Keratinocyte (primary cell): ENCODE measurements at regions not wholly inside any gene's neighbourhood (a gene's known extent, or its start where the extent isn't known, plus 50 kb on each side); places are given as distances from the start of the nearest gene placed in this dataset.

Experiments used
- DNase-seq: peaks from one replicate; pipeline ENCODE4 v3.0.0-alpha.2; 2011; ENCODE audit warnings: low read depth, missing footprints, low spot score
- FAIRE-seq: peaks from 2 replicates; lab custom pipeline; 2011; peaks lifted over from hg19 to GRCh38; lab: Jason Lieb, UNC
- H2AFZ ChIP-seq: 2 replicates; pipeline ENCODE4 v1.6.0; 2012; ENCODE audit warnings: low read length, control low read depth, inconsistent platforms; ENCODE audit not compliant: control insufficient read depth
- H3K27ac ChIP-seq: 2 replicates; pipeline ENCODE4 v1.5.1; 2011; ENCODE audit warnings: low read length; ENCODE audit not compliant: control insufficient read depth, insufficient read depth
- H3K27me3 ChIP-seq: 3 replicates; pipeline ENCODE4 v1.6.0; 2011; ENCODE audit warnings: low read length; ENCODE audit not compliant: control insufficient read depth, insufficient read depth; ENCODE audit errors: extremely low read depth
- H3K36me3 ChIP-seq, 2 experiments: 2 replicates in 1 of 2; 3 replicates in 1 of 2; pipeline ENCODE4 v1.5.1; 2011; ENCODE audit warnings: low read length in 2 of 2, mild to moderate bottlenecking in 1 of 2; ENCODE audit not compliant: control insufficient read depth in 2 of 2, insufficient read depth in 2 of 2; ENCODE audit errors: extremely low read depth in 1 of 2
- H3K4me1 ChIP-seq: 3 replicates; pipeline ENCODE4 v1.5.1; 2011; ENCODE audit warnings: low read length; ENCODE audit not compliant: control insufficient read depth, insufficient read depth; ENCODE audit errors: extremely low read depth
- H3K4me2 ChIP-seq: 3 replicates; pipeline ENCODE4 v1.6.0; 2011; ENCODE audit warnings: low read depth, low read length; ENCODE audit not compliant: control insufficient read depth, insufficient read depth; ENCODE audit errors: extremely low read depth
- H3K4me3 ChIP-seq, 3 experiments: fragments of 200-600 bp in 1 of 3; sonication (generic) in 1 of 3; 2 replicates in 2 of 3; 3 replicates in 1 of 3; pipeline ENCODE4 v1.5.1; 2011 to 2016; ENCODE audit warnings: low read length in 3 of 3, mild to moderate bottlenecking in 3 of 3, control low read depth in 2 of 3, inconsistent platforms in 1 of 3, low read depth in 1 of 3, mixed read lengths in 1 of 3, mixed run types in 1 of 3, moderate library complexity in 1 of 3; ENCODE audit not compliant: control insufficient read depth in 2 of 3, insufficient read depth in 2 of 3; ENCODE audit errors: extremely low read depth in 1 of 3
- H3K79me2 ChIP-seq: 2 replicates; pipeline ENCODE4 v1.6.0; 2012; ENCODE audit warnings: low read length; ENCODE audit not compliant: control insufficient read depth, insufficient read depth
- H3K9ac ChIP-seq: 3 replicates; pipeline ENCODE4 v1.6.0; 2011; ENCODE audit warnings: low read length; ENCODE audit not compliant: control insufficient read depth, insufficient read depth; ENCODE audit errors: extremely low read depth
- H3K9me1 ChIP-seq: 3 replicates; pipeline ENCODE4 v1.6.0; 2011; ENCODE audit warnings: low read length; ENCODE audit not compliant: control insufficient read depth, insufficient read depth; ENCODE audit errors: extremely low read depth
- H3K9me3 ChIP-seq: 2 replicates; pipeline ENCODE4 v1.5.1; 2012; ENCODE audit warnings: low read depth, low read length; ENCODE audit not compliant: control insufficient read depth
- H4K20me1 ChIP-seq: 3 replicates; pipeline ENCODE4 v1.6.0; 2011; ENCODE audit warnings: low read length; ENCODE audit not compliant: control insufficient read depth, insufficient read depth; ENCODE audit errors: extremely low read depth
- CTCF ChIP-seq, 3 experiments: IDR thresholded peaks in 1 of 3; conservative IDR thresholded peaks in 1 of 3; optimal IDR thresholded peaks in 1 of 3; 2 replicates in 2 of 3; 3 replicates in 1 of 3; pipeline versions ENCODE3 to v1.5.1; 2011; ENCODE audit warnings: low read length in 3 of 3, mild to moderate bottlenecking in 3 of 3, moderate library complexity in 2 of 3, control low read depth in 1 of 3, inconsistent platforms in 1 of 3; ENCODE audit not compliant: insufficient read depth in 2 of 3; ENCODE audit errors: extremely low read depth in 1 of 3
- EZH2 ChIP-seq: IDR thresholded peaks from one replicate; pipeline ENCODE4 v1.6.1; 2012; ENCODE audit warnings: inconsistent platforms, mild to moderate bottlenecking, low read length, moderate library complexity
- dilution Hi-C: fragments of 300-500 bp; cut with MboI; formaldehyde crosslinking; loops from one replicate; pipeline ENCODE4 v1.7.0; 2020; ENCODE audit warnings: low sequenced_read_pairs; ENCODE audit not compliant: extremely low pct_ligation_motif_present

- dilution Hi-C loops = no loop called here
- H3K4me3 ChIP-seq = no peak overlapping the region
- no peak overlapping the region for H3K27ac ChIP-seq
- H3K36me3 ChIP-seq = no peaks in the 10 kb centered on the region
- FAIRE-seq = no peak
- H3K9ac ChIP-seq = no peak overlapping the region
- DNase-seq = no peak
- no peaks in the 10 kb centered on the region for H3K79me2 ChIP-seq
- H2AFZ ChIP-seq = no peak overlapping the region
- TF ChIP-seq EZH2 (no peak), CTCF (optimal IDR thresholded peaks at IDR 0.05 in 1 of 3, IDR thresholded peaks at IDR 0.05 in 1 of 3, conservative IDR thresholded peaks at IDR 0.05 in 1 of 3; ENCODE audit: extremely low read depth in 1 of 3, insufficient read depth in 2 of 3, low read length in 3 of 3) (no peak)
- H3K4me1 ChIP-seq = no peaks in the 10 kb centered on the region
- H3K9me1 ChIP-seq = no peaks in the 10 kb centered on the region
- no peak overlapping the region for H3K4me2 ChIP-seq
- no peaks in the 10 kb centered on the region for H3K9me3 ChIP-seq
- no peaks in the 10 kb centered on the region for H3K27me3 ChIP-seq
- no peaks in the 10 kb centered on the region for H4K20me1 ChIP-seq
Observed at GRCh38 chr13:80877944-80878241, 537.0 kb upstream of the SPRY2 start.

GRCh38 chr13:80877209-80877943 is 536.5 kb upstream of the SPRY2 start:
- no peaks in the 10 kb centered on the region for H3K27me3 ChIP-seq

More at GRCh38 chr13:80877209-80877943, 536.5 kb upstream of the SPRY2 start:
- Histone ChIP-seq H3K4me3 (no peak overlapping the region), H3K9me3 (no peaks in the 10 kb centered on the region), H3K4me2 (no peak overlapping the region), H3K36me3 (no peaks in the 10 kb centered on the region), H3K4me1 (no peaks in the 10 kb centered on the region), H3K27ac (no peak overlapping the region), H2AFZ (no peak overlapping the region), H3K9ac (no peak overlapping the region), H3K79me2 (no peaks in the 10 kb centered on the region), H3K9me1 (no peaks in the 10 kb centered on the region), H4K20me1 (no peaks in the 10 kb centered on the region)
- DNase-seq = no peak
- dilution Hi-C loops = no loop called here
- TF ChIP-seq EZH2 (no peak), CTCF (optimal IDR thresholded peaks at IDR 0.05 in 1 of 3, IDR thresholded peaks at IDR 0.05 in 1 of 3, conservative IDR thresholded peaks at IDR 0.05 in 1 of 3; ENCODE audit: extremely low read depth in 1 of 3, insufficient read depth in 2 of 3, low read length in 3 of 3) (no peak)
- FAIRE-seq = no peak
